GM19193 (cell line): ENCODE measurements at regions not wholly inside any gene's neighbourhood (a gene's known extent, or its start where the extent isn't known, plus 50 kb on each side); places are given as distances from the start of the nearest gene placed in this dataset.

Experiments
- POLR2A ChIP-seq: IDR thresholded peaks from 4 replicates; pipeline ENCODE4 v1.6.1; 2011; ENCODE audit not compliant: insufficient read depth, insufficient read length; ENCODE audit errors: extremely low read depth

DNA sequence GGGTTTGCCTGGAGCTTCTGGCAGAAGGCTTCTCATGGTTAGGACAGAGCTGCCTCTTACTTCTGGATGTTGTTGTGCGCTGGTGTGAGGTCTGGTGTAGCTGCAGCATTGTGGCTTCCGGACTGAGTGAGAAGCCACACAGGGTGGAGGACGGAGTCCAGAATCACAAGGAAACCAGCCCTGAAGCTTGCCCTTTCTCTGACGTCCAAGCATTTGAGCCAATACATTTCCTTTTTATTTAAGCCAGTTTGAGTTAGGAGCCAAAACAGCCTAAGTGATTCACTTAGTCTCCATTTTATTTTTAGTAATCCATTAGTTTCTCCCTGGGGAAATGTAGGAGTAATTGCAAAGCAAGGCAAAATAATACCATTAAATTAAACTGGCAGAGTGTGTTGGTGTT, 402.4 kb upstream of the RGS6 start:
- no peak for TF ChIP-seq POLR2A

DNA sequence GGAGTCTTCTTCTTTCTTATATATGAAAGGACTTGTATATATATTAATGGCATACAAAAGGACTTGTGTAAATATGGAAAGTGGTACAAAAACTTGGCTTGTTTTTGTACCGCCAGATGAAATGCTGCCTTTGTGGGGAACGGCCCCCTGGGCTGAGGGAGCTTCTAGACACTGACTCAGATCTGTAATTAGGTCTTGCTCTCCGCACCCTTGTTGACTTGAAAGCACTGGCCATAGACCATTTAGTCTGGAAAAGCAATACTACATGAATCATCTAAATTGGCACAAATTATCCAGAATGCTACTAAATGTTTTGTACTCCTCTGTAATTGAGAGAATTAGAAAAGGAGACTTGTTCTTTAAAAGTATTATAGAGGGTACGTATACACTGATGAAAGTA, 399.9 kb upstream of the RGS6 start:
- TF ChIP-seq POLR2A, result no peak

DNA sequence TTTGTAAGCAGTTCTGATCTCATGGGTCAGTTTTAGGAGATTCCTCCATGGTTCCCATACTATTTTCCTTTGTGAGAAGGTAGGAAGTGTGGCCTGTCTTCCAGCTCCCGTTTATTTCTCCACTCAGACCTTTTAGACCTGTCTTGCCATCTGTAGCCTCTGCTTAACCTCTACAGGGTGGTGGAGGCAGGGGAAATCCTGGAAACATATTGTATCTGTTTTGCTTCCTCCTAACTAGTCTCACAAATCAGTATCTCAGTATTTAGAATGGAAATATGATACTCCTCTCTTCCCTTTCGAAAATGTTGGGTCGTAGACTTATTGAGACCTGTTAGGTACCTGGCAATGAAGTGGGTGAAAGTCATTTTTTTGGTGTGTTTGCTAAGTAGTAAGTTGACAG, 399.4 kb upstream of the RGS6 start:
- TF ChIP-seq POLR2A, result no peak

DNA sequence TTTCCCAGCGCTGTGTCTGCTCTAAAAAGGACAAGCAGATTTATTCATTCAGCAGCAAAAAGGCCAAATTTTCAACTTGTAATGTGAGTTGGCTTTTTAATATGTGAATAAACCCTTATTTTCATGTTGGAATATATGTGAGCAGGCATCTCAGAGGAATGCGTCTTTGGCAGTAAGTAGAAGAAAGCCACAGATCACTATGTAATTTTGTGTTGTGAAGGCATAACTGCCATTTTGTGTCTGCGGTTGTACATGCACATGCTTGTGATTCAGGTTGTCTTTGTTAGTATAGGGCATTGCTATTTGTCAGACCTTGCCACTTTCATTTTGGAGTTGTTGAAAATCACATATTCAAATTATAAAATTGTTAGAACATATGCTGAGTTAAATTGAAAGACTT, 398.8 kb upstream of the RGS6 start:
- TF ChIP-seq POLR2A, result no peak

DNA sequence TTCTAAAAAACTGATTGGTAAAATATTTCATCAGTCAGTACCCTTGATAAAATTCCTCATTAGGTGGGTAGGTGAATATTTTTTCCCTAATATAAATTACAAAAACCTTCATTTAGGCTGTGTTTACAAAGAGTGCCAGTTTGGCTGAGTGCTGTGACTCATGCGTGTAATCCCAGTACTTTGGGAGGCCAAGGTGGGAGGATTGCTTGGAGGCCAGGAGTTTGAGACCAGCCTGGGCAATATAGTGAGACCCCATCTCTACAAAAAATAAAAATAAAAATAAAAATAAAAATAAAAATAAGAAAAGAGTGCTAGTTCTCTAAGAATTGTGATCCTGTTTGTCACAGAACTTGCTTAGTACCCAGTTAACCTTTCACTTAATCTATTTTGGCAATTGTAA, 398.4 kb upstream of the RGS6 start:
- TF ChIP-seq POLR2A, result no peak

DNA sequence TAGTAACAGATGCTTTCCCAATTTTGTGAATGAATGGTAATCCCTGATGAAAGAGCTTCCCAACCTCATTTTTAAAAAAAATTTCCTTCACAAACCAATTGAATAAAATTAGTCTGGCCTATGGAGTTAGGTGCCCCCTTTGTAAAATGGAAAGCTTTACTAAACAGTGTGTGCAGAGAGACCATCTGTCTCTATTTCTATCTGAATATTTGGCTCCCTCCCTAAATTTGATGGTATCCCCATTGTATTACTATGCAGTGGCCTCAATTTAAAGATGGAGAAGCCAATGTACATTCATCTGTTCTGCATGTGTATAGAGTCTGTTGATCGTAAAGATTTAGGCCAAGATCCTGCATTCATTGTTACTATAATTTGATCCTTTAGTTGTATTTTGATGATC, 397.7 kb upstream of the RGS6 start:
- no peak for TF ChIP-seq POLR2A

DNA sequence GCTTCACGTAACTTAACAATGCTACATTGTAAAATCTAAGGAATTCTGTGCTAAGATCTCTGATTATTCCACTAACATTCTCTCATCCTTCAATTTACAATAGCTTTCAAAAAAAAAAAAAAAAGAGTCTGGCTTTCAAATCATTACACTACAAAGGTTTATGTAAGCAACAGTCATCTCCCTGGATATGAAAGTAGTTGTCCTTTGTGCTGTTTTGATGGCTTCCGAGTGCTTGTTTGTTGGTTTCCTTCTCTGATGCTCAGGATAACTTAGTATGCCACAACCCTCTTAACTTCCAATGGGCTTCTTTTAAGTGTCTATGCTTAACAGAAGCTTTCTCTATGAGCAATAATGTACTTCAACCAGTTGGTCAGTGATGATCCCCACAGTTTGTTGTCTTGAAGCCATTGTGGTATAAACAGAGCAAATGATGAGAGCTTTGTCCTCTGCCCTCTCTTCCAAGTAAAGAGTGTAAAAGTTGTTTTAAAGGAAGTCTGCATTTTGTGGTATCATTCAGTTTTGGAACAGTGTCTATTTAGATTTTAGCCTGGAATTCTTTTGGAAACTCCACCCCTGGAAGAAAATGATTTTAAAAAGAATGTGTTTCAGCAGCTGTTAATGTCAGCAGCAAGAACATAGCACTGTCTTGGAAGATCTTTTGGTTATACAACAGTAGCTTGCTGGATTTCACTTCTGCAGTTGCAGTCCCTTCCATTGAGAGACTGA, 396.1 kb upstream of the RGS6 start:
- TF ChIP-seq POLR2A, result no peak

DNA sequence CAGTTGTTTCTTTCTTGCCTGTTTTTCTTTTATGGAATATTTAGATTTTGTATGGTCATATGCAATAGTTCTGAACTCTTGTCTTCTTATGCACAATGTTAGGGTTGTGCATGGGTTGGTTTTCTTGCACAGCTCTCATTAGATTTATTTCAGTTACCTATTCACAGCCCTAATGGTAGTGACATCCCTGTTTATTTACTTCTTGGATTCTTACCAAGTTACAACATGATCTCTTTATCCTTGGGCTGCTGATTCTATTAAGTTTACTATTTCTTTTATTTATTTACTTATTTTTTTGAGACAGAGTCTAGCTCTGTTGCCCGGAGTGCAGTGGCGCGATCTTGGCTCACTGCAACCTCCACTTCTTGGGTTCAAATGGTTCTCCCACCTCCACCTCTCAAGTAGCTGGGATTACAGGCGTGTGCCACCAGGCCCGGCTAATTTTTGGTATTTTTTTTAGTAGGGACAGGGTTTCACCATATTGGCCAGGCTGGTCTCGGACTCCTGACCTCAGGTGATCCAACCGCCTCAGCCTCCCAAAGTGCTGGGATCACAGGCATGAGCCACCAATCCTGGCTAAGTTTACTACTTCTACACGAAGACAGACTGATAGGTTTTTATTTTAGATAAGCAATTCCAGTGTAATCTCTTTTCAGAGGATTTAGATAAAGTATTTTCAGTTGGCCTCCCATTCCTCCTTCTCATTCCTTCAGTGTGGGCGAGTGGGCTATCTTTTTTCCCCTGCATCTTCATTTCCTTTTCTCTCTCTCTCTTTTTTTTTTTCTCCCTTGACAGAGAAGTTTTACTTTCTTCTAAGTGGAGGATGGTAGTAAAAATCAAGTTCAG, 395.1 kb upstream of the RGS6 start:
- TF ChIP-seq POLR2A, result no peak

DNA sequence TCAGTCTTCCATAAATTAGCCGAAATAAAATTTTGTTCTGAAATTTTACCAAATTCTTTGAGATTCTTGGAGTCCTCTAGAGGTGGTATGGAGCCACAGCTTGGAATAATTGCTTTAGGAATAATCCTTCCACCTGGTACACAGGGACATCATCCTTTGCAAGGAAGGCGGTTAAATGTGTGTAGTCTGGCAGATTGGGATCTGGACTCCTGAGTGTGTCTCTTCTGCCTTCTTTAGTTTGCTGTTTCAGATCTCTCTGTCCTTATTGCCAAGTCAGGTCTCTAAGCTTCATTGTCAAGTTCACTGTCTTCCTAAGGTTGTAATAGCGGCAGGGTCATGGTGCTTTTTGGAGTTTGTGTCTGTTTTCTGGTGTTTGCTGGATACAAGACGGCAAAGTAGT, 393.9 kb upstream of the RGS6 start:
- TF ChIP-seq POLR2A, result no peak

DNA sequence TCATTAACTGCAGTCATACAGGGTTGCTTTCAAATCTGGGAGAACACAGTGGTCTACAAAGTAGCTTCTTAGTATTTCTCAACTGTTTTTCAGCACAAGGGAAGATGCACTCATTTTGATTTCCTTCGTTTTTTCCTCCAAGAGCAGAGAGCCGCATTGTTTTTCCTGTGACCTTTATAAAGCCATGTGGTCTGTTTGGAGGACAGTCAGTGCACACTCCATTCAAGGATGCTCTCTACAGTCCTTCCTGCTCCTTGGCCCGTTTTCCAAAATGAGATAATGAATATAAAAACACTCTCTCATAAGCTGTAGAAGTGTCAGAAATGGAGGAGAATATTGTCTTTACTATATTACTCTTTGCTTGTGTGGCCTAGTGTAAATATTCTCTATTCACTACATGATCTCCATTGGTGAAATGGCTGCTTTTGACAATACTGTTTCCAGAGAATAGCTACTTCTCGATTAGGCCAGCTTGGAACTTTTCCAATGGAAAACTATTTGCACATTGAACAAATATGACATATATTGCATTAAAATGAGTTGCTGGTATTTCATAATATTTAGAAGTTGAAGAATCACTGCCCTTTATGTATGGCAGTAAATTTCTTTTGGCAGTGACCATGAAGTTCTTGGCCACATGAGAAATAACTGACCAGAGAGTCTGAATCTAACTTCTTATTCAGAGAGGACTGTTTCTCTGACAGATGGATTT, 393.1 kb upstream of the RGS6 start:
- TF ChIP-seq POLR2A, result no peak

DNA sequence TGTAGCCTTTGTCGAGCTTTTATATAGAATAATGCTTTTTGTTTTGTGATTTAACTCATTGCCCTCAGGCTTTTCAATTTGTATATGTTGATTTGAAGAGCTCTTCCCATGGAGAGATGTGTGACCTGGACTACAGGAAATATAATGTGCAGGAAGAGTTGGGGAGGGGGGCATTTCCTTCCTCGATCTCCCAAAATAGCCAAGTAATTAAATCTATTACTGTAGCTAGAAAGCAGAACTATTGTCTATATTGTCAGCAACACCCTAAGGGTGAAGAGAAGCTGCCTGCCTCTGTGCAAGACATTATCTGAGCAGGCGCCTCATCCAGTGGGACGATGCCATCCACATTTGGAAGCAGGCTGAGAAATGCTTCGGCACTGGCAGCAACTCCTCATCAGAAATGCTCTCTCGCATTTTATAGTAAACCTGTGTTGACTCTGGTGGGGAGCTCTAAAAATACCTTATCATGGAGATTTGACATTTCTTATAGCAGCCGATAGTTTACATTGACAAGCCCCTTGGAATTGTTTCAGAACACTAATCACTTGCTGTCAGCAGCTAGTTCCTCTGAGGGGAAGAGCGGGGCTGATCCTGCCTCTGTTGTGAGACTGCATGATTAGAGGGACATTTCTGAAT, 392.5 kb upstream of the RGS6 start:
- no peak for TF ChIP-seq POLR2A

DNA sequence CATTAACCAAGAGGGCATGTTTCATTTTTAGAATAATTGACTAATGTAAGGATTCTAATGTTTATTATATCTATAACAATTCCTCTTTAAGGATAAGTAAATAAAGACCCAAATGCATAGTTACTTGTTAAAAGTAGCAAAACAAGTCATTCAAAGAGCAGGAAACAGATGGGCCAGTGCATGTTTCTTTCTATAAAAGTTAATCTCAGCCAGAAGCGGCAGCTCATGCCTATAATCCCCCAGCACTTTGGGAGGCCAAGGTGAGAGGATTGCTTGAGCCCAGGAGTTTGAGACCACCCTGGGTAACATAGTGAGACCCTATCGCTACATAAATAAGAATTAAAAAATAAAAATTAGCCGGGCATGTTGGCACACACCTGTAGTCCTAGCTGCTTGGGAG, 391.0 kb upstream of the RGS6 start:
- TF ChIP-seq POLR2A, result no peak

DNA sequence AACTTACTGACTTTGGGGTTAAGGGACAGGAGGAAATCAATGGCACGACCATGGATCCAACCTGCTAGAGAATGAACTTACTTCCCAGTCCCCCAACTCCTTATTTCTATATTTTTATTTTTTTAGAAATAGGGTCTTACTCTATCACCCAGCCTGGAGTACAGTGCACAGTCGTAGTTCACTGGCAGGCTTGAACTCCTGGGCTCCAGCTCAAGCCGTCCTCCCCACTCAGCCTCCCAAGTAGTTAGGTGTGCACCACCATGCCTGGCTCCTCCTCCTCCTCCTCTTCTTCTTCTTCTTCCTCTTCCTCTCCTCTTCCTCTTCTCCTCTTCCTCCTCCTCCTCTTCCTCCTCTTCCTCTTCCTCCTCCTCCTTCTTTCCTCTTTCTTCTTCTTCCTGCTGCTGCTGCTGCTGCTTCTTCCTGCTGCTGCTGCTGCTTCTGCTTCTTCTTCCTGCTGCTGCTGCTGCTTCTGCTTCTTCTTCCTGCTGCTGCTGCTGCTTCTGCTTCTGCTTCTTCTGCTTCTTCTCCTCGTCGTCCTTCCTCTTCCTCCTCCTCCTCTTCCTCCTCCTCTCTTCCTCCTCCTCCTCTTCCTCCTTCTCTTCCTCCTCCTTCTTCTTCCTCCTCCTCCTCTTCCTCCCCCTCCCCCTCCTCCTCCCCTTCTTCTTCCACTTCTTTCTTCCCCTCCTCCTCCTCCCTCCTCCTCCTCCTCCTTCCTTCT, 390.1 kb upstream of the RGS6 start:
- TF ChIP-seq POLR2A, result no peak

DNA sequence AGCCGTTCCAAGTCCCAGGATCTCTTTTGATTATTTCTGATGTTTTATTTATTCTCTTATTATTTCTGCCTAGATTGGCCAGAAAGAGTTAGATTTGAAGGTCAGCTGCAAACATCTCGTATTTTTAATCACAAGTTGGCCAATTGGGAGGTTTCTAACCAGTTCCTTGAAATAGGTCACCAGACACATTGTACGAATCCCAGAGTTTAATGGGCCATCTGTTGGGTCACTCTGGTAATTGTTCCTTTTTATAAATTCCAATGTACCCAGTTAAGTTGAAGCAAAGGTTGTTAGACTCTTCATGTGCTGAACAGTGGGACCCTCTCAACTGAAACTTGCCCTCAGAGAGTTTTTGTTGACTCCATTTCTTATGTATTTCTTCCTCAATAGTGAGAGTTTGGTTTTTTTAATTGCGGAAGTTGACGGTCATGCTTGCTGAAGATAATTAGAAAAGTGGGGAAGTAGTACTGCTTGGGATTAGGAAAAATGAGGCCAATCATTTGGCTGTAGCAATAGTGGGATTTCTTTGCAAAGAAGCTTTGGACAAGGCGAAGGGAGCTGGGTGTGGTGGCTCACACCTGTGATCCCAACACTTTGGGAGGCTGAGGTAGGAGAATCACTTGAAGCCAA, 382.7 kb upstream of the RGS6 start:
- TF ChIP-seq POLR2A, result no peak

DNA sequence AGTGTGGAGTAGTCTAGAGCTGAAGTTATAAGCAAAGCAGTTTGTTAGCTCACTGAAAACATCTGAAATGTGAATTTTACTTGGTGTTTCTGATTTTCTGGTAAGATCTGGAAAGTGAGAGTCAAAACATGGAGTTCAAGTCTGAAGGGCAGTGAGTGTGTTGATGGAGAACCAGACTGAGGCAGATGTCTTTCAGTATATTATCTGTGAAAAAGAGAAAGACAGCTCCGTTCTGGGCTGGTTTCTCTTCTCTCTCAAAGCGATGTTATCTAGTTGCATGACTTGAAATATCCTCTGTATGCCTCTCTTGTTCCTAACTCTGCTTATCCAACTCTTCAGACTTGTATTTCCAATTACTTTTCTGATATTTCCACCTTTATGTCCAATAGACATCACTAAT, 381.9 kb upstream of the RGS6 start:
- TF ChIP-seq POLR2A, result no peak
